Heart left ventricle (tissue), 13 donors: ENCODE measurements at regions not wholly inside any gene's neighbourhood (a gene's known extent, or its start where the extent isn't known, plus 50 kb on each side); places are given as distances from the start of the nearest gene placed in this dataset.

Experiments
- POLR2A ChIP-seq, 2 donors: fragments of 450-650 bp; IDR thresholded peaks; one replicate each; pipeline ENCODE4 v1.6.1; 2017; ENCODE audit warnings: antibody characterized with exemption in 2 of 2, mild to moderate bottlenecking in 2 of 2, moderate library complexity in 2 of 2
- TF ChIP-seq, protein P1 (sequence below), 12 donors: fragments of 200-600 bp; sonication (generic) in 4 of 12; IDR thresholded peaks; one replicate each; pipeline versions ENCODE4 v1.5.0 to v1.8.0; 2018 to 2022; ENCODE audit warnings: antibody characterized with exemption in 12 of 12, mild to moderate bottlenecking in 5 of 12
- donor health status: ischemic (EF 13 %, LVEDD 7.1; RV severe dilation, severe dysfunction).
- donor health status: DM: no; HTN: yes; CAD: no.
- donor health status: DM: no; HTN: no; CAD: no.
- donor health status: ischemic (EF 25% LVEDD 6.9; RV normal size, moderate dysfunction).
- donor health status: ischemic (EF 25% LVEDD 5.7; RV mildly dilated, moderate dysfunction).
- donor health status: ischemic (EF 35%, LVEDD 5.7; RV mildly dilated, moderate dysfunction).
- donor health status: nonischemic (EF 11% LVEDD 7.7; RV severe dilation, severe dysfunction).
- donor health status: DM: yes; HTN: yes; CAD: no.
- donor health status: PGD.
- donor health status: ischemic (EF 29% LVEDD 5.4; RV normal size, mild dysfunction).
- donor health status: nonischemic (EF 23%, LVEDD 6.1; RV moderate dilation, normal function).

DNA sequence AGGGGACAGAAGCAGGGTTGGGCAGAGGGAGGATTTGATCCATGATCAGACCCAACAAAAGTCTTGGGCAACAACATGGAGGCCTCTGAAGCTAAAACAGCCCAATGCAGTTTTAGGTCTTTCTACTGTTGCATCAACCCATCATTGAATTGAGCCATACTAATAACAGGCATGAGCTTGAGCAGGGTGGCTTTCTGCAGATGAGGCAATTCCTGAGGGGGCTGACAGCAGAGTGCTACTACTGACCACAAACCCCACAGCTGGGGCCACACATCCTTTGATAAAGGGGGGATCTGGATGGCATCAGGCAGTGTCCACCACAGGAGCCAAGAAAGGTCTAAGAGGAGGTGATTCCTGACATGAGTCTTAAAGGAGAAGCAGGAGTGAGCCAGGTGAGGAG lies 517.0 kb upstream of the PPP2R3A start:
- TF ChIP-seq, protein P1, sequence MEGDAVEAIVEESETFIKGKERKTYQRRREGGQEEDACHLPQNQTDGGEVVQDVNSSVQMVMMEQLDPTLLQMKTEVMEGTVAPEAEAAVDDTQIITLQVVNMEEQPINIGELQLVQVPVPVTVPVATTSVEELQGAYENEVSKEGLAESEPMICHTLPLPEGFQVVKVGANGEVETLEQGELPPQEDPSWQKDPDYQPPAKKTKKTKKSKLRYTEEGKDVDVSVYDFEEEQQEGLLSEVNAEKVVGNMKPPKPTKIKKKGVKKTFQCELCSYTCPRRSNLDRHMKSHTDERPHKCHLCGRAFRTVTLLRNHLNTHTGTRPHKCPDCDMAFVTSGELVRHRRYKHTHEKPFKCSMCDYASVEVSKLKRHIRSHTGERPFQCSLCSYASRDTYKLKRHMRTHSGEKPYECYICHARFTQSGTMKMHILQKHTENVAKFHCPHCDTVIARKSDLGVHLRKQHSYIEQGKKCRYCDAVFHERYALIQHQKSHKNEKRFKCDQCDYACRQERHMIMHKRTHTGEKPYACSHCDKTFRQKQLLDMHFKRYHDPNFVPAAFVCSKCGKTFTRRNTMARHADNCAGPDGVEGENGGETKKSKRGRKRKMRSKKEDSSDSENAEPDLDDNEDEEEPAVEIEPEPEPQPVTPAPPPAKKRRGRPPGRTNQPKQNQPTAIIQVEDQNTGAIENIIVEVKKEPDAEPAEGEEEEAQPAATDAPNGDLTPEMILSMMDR (IDR thresholded peaks at IDR 0.05): no peak
- TF ChIP-seq POLR2A (IDR thresholded peaks at IDR 0.05): no peak
